ENCODE measurements at regions not wholly inside any gene's neighbourhood (a gene's known extent, or its start where the extent isn't known, plus 50 kb on each side); places are given as distances from the start of the nearest gene placed in this dataset.

- TF ChIP-seq ZNF316 (IDR thresholded peaks at IDR 0.05): no peak
- peak; percentile 84; the same call in 1 of the 2 replicates for TF ChIP-seq DMBX1 (CRISPR knock-in tag; IDR thresholded peaks at IDR 0.05; ENCODE audit: borderline replicate concordance)
- no peak for TF ChIP-seq ZNF124 (CRISPR knock-in tag; IDR thresholded peaks at IDR 0.05)
- TF ChIP-seq FOXA1 (IDR thresholded peaks at IDR 0.05; ENCODE audit: borderline replicate concordance): no peak
- TF ChIP-seq OTX1 (CRISPR knock-in tag; IDR thresholded peaks at IDR 0.05): no peak
- TF ChIP-seq EP300 (IDR thresholded peaks at IDR 0.05; ENCODE audit: low read length): peak; percentile 70; the same call in 1 of the 2 replicates
- no peak for TF ChIP-seq MCM5 (IDR thresholded peaks at IDR 0.05; ENCODE audit: low read depth)
- TF ChIP-seq ZNF583 (CRISPR knock-in tag; IDR thresholded peaks at IDR 0.05): 0 out of 2 replicates have a peak, but pooled peaks have one; percentile 15
- no peak for TF ChIP-seq SFPQ (IDR thresholded peaks at IDR 0.05; ENCODE audit: low read depth, low read length)
- TF ChIP-seq BCOR (IDR thresholded peaks at IDR 0.05): no peak
- no peak for TF ChIP-seq KDM1A (IDR thresholded peaks at IDR 0.05)
- TF ChIP-seq HDAC8 (tag; IDR thresholded peaks at IDR 0.05): peak; percentile 64; the same call in 1 of the 2 replicates
- TF ChIP-seq HINFP (tag; conservative IDR thresholded peaks at IDR 0.05; ENCODE audit: low read depth): no peak
- peak; percentile 87; the same call in 1 of the 2 replicates for TF ChIP-seq ZNF395 (CRISPR knock-in tag; IDR thresholded peaks at IDR 0.05)
- no peak for TF ChIP-seq NCOA1 (IDR thresholded peaks at IDR 0.05; ENCODE audit: low read depth)
- TF ChIP-seq NELFE (IDR thresholded peaks at IDR 0.05; ENCODE audit: insufficient read depth, insufficient read length): no peak
- TF ChIP-seq SMAD3 (CRISPR knock-in tag; conservative IDR thresholded peaks at IDR 0.05): no peak
- peak; percentile 67 for TF ChIP-seq GTF2E2 (tag; IDR thresholded peaks at IDR 0.05)
- no peak for TF ChIP-seq HLTF (IDR thresholded peaks at IDR 0.05)
- TF ChIP-seq ZNF408 (CRISPR knock-in tag; IDR thresholded peaks at IDR 0.05; ENCODE audit: low read depth): no peak
- peak; percentile 99 for TF ChIP-seq FOXJ2 (tag; IDR thresholded peaks at IDR 0.05)
- no peak for TF ChIP-seq HBP1 (CRISPR knock-in tag; IDR thresholded peaks at IDR 0.05)
- no peak for TF ChIP-seq SETDB1 (IDR thresholded peaks at IDR 0.05; ENCODE audit: low read length)
- TF ChIP-seq POU5F1 (IDR thresholded peaks at IDR 0.05; ENCODE audit: borderline replicate concordance, low read depth, low read length, partially characterized antibody): no peak
Measured at GRCh38 chr1:54488065-54488750, 59.8 kb upstream of the ACOT11 start (continued).

Measured in K562 (cell line).